C4-2B (cell line): ENCODE measurements at regions not wholly inside any gene's neighbourhood (a gene's known extent, or its start where the extent isn't known, plus 50 kb on each side); places are given as distances from the start of the nearest gene placed in this dataset.

Source experiments
- CTCF ChIP-seq: fragments of 450-650 bp; conservative IDR thresholded peaks from 2 replicates; pipeline ENCODE4 v1.5.1; 2017; ENCODE audit warnings: mild to moderate bottlenecking
- ZFX ChIP-seq: fragments of 450-650 bp; IDR thresholded peaks from 2 replicates; pipeline ENCODE4 v1.6.1; 2017

- TF ChIP-seq CTCF (peak; percentile 52), ZFX (no peak)
Measured at GRCh38 chr20:11553603-11554002, 364.1 kb upstream of the BTBD3 start.
